B cell (primary cell): ENCODE measurements at regions not wholly inside any gene's neighbourhood (a gene's known extent, or its start where the extent isn't known, plus 50 kb on each side); places are given as distances from the start of the nearest gene placed in this dataset.

ENCODE experiments used
- ATAC-seq: fragments of 200-7000 bp; cut with Tn5 transposase; one replicate; pipeline ENCODE4 v1.10.0; 2021; ENCODE audit warnings: low read depth, mild to moderate bottlenecking, moderate number of reproducible peaks, moderate library complexity
- CTCF ChIA-PET: fragments of 350-600 bp; sonication (Branson Sonifier 250); formaldehyde crosslinking; loops from one replicate; lab custom pipeline; 2021; ENCODE audit warnings: antibody characterized with exemption, inconsistent platforms; lab: Charles Lee
- POLR2A ChIA-PET: fragments of 350-600 bp; sonication (Branson Sonifier 250); formaldehyde crosslinking; loops from one replicate; lab custom pipeline; 2021; ENCODE audit warnings: antibody characterized with exemption; lab: Charles Lee
- DNase-seq: peaks from one replicate; pipeline ENCODE4 v3.0.0; 2013
- H2AFZ ChIP-seq: 2 replicates; pipeline ENCODE4 v1.6.1; 2012; ENCODE audit warnings: mild to moderate bottlenecking, low read depth, low read length; ENCODE audit not compliant: insufficient read depth, poor library complexity, severe bottlenecking
- H3K27ac ChIP-seq, 2 donors: 1 replicate in 1 of 2; 2 replicates in 1 of 2; pipeline ENCODE4 v1.5.1; 2012 to 2013; ENCODE audit warnings: low read length in 2 of 2, mild to moderate bottlenecking in 2 of 2, moderate library complexity in 1 of 2
- H3K27me3 ChIP-seq, 4 experiments: fragments of 200-600 bp in 1 of 4; sonication (generic) in 1 of 4; replicated peaks in 1 of 4; 1 replicate in 2 of 4; 2 replicates in 2 of 4; pipeline versions ENCODE4 v1.6.1 to v1.7.0; 2013 to 2016; ENCODE audit warnings: low read length in 3 of 4, mild to moderate bottlenecking in 2 of 4, mixed read lengths in 1 of 4, moderate library complexity in 1 of 4; ENCODE audit not compliant: insufficient read depth in 4 of 4, control insufficient read depth in 3 of 4; ENCODE audit errors: control extremely low read depth in 1 of 4
- H3K36me3 ChIP-seq, 2 experiments: replicated peaks in 1 of 2; 1 replicate in 1 of 2; 2 replicates in 1 of 2; pipeline versions ENCODE4 v1.6.1 to v1.7.1; 2013; ENCODE audit warnings: low read length in 1 of 2; ENCODE audit not compliant: insufficient read depth in 2 of 2, control insufficient read depth in 1 of 2; ENCODE audit errors: control extremely low read depth in 1 of 2, extremely low read depth in 1 of 2
- H3K4me1 ChIP-seq, 2 donors: fragments of 200-600 bp in 1 of 2; sonication (generic) in 1 of 2; 1 replicate in 1 of 2; 2 replicates in 1 of 2; pipeline versions ENCODE4 v1.5.1 to v1.6.1; 2013 to 2017; ENCODE audit warnings: low read length in 2 of 2; ENCODE audit not compliant: control insufficient read depth in 2 of 2, insufficient read depth in 2 of 2
- H3K4me2 ChIP-seq: replicated peaks from 2 replicates; pipeline ENCODE3; 2012; ENCODE audit warnings: mild to moderate bottlenecking, low read depth, low read length; ENCODE audit not compliant: poor library complexity, severe bottlenecking
- H3K4me3 ChIP-seq, 5 experiments: fragments of 200-600 bp in 1 of 5; sonication (generic) in 1 of 5; 1 replicate in 3 of 5; 2 replicates in 2 of 5; pipeline versions ENCODE4 v1.5.1 to v1.7.0; 2011 to 2016; ENCODE audit warnings: low read length in 4 of 5, mild to moderate bottlenecking in 4 of 5, low read depth in 2 of 5, control low read depth in 1 of 5, moderate library complexity in 1 of 5; ENCODE audit not compliant: insufficient read depth in 1 of 5; ENCODE audit errors: control extremely low read depth in 1 of 5, extremely low read depth in 1 of 5
- H3K79me2 ChIP-seq: fragments of 200-600 bp; sonication (generic); one replicate; pipeline ENCODE4 v1.6.0; 2016; ENCODE audit warnings: low read length; ENCODE audit not compliant: control insufficient read depth, insufficient read depth
- H3K9ac ChIP-seq: fragments of 200-600 bp; sonication (generic); 2 replicates; pipeline ENCODE4 v1.6.1; 2017; ENCODE audit warnings: mild to moderate bottlenecking, low read length, moderate library complexity
- H3K9me3 ChIP-seq, 3 donors: one replicate each; pipeline versions ENCODE4 v1.6.1 to v1.7.1; 2013; ENCODE audit warnings: low read length in 2 of 3; ENCODE audit not compliant: control insufficient read depth in 2 of 3, insufficient read depth in 1 of 3; ENCODE audit errors: control extremely low read depth in 1 of 3
- H4K20me1 ChIP-seq: 2 replicates; pipeline ENCODE4 v1.6.0; 2012; ENCODE audit warnings: mild to moderate bottlenecking, low read length; ENCODE audit not compliant: insufficient read depth, control insufficient read depth, poor library complexity, severe bottlenecking
- H3K27ac Mint-ChIP-seq: one replicate; pipeline ENCODE4 v1.8.0; 2021; ENCODE audit warnings: mixed read lengths
- H3K27me3 Mint-ChIP-seq: one replicate; pipeline ENCODE4 v1.8.0; 2021; ENCODE audit warnings: mixed read lengths
- H3K4me1 Mint-ChIP-seq: one replicate; pipeline ENCODE4 v1.8.0; 2021; ENCODE audit warnings: mixed read lengths
- H3K4me3 Mint-ChIP-seq: one replicate; pipeline ENCODE4 v1.8.0; 2021; ENCODE audit warnings: mixed read lengths
- H3K9me3 Mint-ChIP-seq: one replicate; pipeline ENCODE4 v1.8.0; 2022; ENCODE audit warnings: mixed read lengths; ENCODE audit not compliant: insufficient read depth
- CTCF ChIP-seq: fragments of 200-600 bp; IDR thresholded peaks from one replicate; pipeline ENCODE4 v1.8.0; 2022; ENCODE audit warnings: antibody characterized with exemption, mild to moderate bottlenecking
- EZH2 ChIP-seq: IDR thresholded peaks from 2 replicates; pipeline ENCODE4 v1.6.1; 2012; ENCODE audit warnings: borderline replicate concordance, low read depth, mild to moderate bottlenecking, moderate library complexity, low read length; ENCODE audit not compliant: insufficient read depth, poor library complexity, severe bottlenecking
- WGBS: methylation state at CpG from one replicate; pipeline ENCODE4 v1.1.5; 2013; ENCODE audit warnings: missing lambda C conversion rate; ENCODE audit not compliant: insufficient coverage; 5-methylcytosine and 5-hydroxymethylcytosine counted together
- intact Hi-C: fragments of 100-400 bp; cut with micrococcal nuclease; formaldehyde crosslinking; loops from one replicate; pipeline ENCODE4 v1.10.0; 2022

- ChIA-PET CTCF (no interaction called here), POLR2A (no interaction called here)
- Mint-ChIP-seq H3K27me3 (peaks cover 26% of the 10 kb centered on the region), H3K9me3 (peaks cover 12% of the 10 kb centered on the region), H3K4me3 (no peak overlapping the region), H3K4me1 (no peaks in the 10 kb centered on the region), H3K27ac (no peak overlapping the region)
- intact Hi-C loops, result no loop called here
- Histone ChIP-seq H2AFZ (no peak overlapping the region), H3K9me3 (peaks cover 0 to 33% (median 25%) of the 10 kb centered on the region in 3 donors), H3K27ac (no peak overlapping the region), H3K27me3 (peaks cover 0 to 10% (median 0%) of the 10 kb centered on the region in 4 experiments), H3K79me2 (no peaks in the 10 kb centered on the region), H3K4me3 (no peak overlapping the region), H3K9ac (no peak overlapping the region), H3K36me3 (no peaks in the 10 kb centered on the region), H3K4me1 (no peaks in the 10 kb centered on the region), H4K20me1 (no peaks in the 10 kb centered on the region), H3K4me2 (no peak overlapping the region)
- ATAC-seq (no peak), DNase-seq (no peak)
- TF ChIP-seq EZH2 (no peak), CTCF (no peak)
- WGBS, result no CpG with 5 or more reads among the region's 1 CpG
These were observed 81.2 kb downstream of the ZNF777 start for GRCh38 chr7:149379625-149380024.

GRCh38 chr7:149381245-149381644 lies 79.6 kb downstream of the ZNF777 start:
- no peak overlapping the region for H3K9ac ChIP-seq
- H3K79me2 ChIP-seq, result no peaks in the 10 kb centered on the region
- peaks cover 0 to 33% (median 25%) of the 10 kb centered on the region in 3 donors for H3K9me3 ChIP-seq
- Mint-ChIP-seq H3K27me3 (peaks cover 22% of the 10 kb centered on the region), H3K9me3 (peaks cover 6% of the 10 kb centered on the region), H3K4me1 (no peaks in the 10 kb centered on the region), H3K27ac (no peak overlapping the region), H3K4me3 (no peak overlapping the region)
- TF ChIP-seq EZH2 (no peak), CTCF (no peak)
- H2AFZ ChIP-seq, result no peak overlapping the region
- no peaks in the 10 kb centered on the region for H3K4me1 ChIP-seq
- H3K27me3 ChIP-seq, result peaks cover 0 to 10% (median 0%) of the 10 kb centered on the region in 4 experiments
- intact Hi-C loops, result no loop called here
- no peak overlapping the region for H3K4me2 ChIP-seq
- ATAC-seq (no peak), DNase-seq (no peak)
- no peaks in the 10 kb centered on the region for H4K20me1 ChIP-seq
- POLR2A ChIA-PET, result no interaction called here
- CTCF ChIA-PET, result no interaction called here
- 60% methylated on average over 1 of the region's 2 CpGs for WGBS
- no peak overlapping the region for H3K4me3 ChIP-seq
- H3K27ac ChIP-seq, result no peak overlapping the region
- no peaks in the 10 kb centered on the region for H3K36me3 ChIP-seq
